ENCODE measurements at regions not wholly inside any gene's neighbourhood (a gene's known extent, or its start where the extent isn't known, plus 50 kb on each side); places are given as distances from the start of the nearest gene placed in this dataset.

DNA sequence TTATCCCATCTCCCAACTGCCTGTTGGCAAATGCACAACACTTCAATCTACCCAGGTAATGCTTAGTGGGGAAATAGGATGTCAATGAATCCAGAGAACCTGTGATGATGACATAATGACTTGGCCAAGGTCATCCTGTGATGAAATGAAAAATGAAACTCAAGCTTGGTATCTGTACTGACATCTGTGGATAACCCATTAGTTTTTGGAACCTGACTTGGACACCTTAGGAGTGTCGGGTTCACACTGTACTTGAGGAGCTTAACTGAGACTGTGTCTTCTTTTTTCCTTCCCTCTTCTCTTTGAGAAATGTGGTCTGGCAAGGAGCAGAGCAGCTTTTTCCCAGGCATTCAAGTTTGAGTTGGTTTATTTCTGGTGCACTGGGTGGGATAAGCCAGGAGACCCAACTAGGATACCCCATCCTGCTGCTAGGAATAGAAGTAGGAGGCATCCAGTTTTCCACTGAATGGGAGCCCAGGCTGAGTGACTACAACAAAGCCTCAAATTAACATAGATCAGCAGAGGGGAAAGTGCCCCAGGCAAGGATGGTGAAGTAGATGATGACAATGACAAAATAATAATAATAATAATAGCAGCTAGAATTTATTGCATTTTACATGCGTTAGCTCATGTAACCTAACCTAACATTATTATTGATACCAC is 72.1 kb downstream of the ADRB2 start:
- H3K9ac ChIP-seq (ENCODE audit: extremely low read depth, insufficient read length, low read length): no peak overlapping the region
- TF ChIP-seq, protein P1, sequence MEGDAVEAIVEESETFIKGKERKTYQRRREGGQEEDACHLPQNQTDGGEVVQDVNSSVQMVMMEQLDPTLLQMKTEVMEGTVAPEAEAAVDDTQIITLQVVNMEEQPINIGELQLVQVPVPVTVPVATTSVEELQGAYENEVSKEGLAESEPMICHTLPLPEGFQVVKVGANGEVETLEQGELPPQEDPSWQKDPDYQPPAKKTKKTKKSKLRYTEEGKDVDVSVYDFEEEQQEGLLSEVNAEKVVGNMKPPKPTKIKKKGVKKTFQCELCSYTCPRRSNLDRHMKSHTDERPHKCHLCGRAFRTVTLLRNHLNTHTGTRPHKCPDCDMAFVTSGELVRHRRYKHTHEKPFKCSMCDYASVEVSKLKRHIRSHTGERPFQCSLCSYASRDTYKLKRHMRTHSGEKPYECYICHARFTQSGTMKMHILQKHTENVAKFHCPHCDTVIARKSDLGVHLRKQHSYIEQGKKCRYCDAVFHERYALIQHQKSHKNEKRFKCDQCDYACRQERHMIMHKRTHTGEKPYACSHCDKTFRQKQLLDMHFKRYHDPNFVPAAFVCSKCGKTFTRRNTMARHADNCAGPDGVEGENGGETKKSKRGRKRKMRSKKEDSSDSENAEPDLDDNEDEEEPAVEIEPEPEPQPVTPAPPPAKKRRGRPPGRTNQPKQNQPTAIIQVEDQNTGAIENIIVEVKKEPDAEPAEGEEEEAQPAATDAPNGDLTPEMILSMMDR (conservative IDR thresholded peaks at IDR 0.05): no peak
- no peak overlapping the region for H3K56ac ChIP-seq (ENCODE audit: insufficient read length, low read depth, low read length)
- WGBS (ENCODE audit: extremely low coverage, insufficient read length, low lambda C conversion rate): no CpG with 5 or more reads among the region's 2 CpGs
- H2BK5ac ChIP-seq (ENCODE audit: insufficient read length, low read length): no peak overlapping the region
- H3K79me1 ChIP-seq (ENCODE audit: insufficient read depth, low read depth, low read length, poor library complexity, severe bottlenecking): no peaks in the 10 kb centered on the region
- no peaks in the 10 kb centered on the region for H3K23me2 ChIP-seq (ENCODE audit: insufficient read length, low read depth, low read length, poor library complexity, severe bottlenecking)
- no peaks in the 10 kb centered on the region for H3K27me3 ChIP-seq (ENCODE audit: insufficient read depth, low read length)
- H3K4me3 Mint-ChIP-seq: no peak overlapping the region
- no peak overlapping the region for H3K4ac ChIP-seq (ENCODE audit: low read depth, low read length)
- H2BK20ac ChIP-seq (ENCODE audit: low read depth, low read length, poor library complexity, severe bottlenecking): no peak overlapping the region
- peaks cover 0 to 4% (median 0%) of the 10 kb centered on the region in 3 experiments; a peak in 1 of 7 replicates for H3K36me3 Mint-ChIP-seq (ENCODE audit: insufficient read depth in 1 of 3, low read depth in 3 of 3)
- DNase-seq: no peak
- no peak overlapping the region for H2BK12ac ChIP-seq (ENCODE audit: insufficient read length, low read depth, low read length)
- no peak overlapping the region for H3K14ac ChIP-seq (ENCODE audit: insufficient read depth, low read length)
- no peak overlapping the region for H2BK120ac ChIP-seq (ENCODE audit: low read depth, low read length, poor library complexity, severe bottlenecking)
- H4K8ac ChIP-seq (replicated peaks; ENCODE audit: insufficient read length, low read depth, low read length): no peak overlapping the region
- H3K4me1 Mint-ChIP-seq: peaks cover 5 to 7% of the 10 kb centered on the region in 2 experiments
- no peak overlapping the region for H4K5ac ChIP-seq (ENCODE audit: insufficient read length, low read depth, low read length)
- H3K9me3 Mint-ChIP-seq: peaks cover 0 to 13% of the 10 kb centered on the region in 2 experiments; a peak in 2 of 5 replicates
- no peak overlapping the region for H4K91ac ChIP-seq (ENCODE audit: insufficient read length, low read depth, low read length)
- H3K23ac ChIP-seq (ENCODE audit: insufficient read length, low read depth, low read length): no peak overlapping the region
- H3T11ph ChIP-seq (ENCODE audit: low read length): no peak overlapping the region
- no peak overlapping the region for H3K4me2 ChIP-seq (ENCODE audit: insufficient read depth, insufficient read length, low read length)
- no peak overlapping the region for H3K27ac ChIP-seq (ENCODE audit: insufficient read length, low read depth, low read length)
- no peaks in the 10 kb centered on the region for H3K9me3 ChIP-seq (ENCODE audit: control insufficient read depth, low read depth, low read length)
- no peak overlapping the region for H2AFZ ChIP-seq (ENCODE audit: low read length)
- no peak overlapping the region for H3K18ac ChIP-seq (ENCODE audit: insufficient read length, low read depth, low read length)
- no peaks in the 10 kb centered on the region for H4K20me1 ChIP-seq (ENCODE audit: control insufficient read depth, insufficient read depth, insufficient read length)
- no peaks in the 10 kb centered on the region for H3K79me2 ChIP-seq (ENCODE audit: insufficient read depth, low read length)
- H3K4me1 ChIP-seq (ENCODE audit: insufficient read depth, low read length): no peaks in the 10 kb centered on the region; the same call in 1 of the 2 replicates
- H3K27ac Mint-ChIP-seq: no peak overlapping the region
- no peak overlapping the region for H2AK5ac ChIP-seq (ENCODE audit: insufficient read length, low read length)
- H2BK15ac ChIP-seq (ENCODE audit: low read depth, low read length): no peak overlapping the region
- H3K27me3 Mint-ChIP-seq (ENCODE audit: low read depth): no peaks in the 10 kb centered on the region
